Neural progenitor cell (in vitro differentiated cells): ENCODE measurements at regions not wholly inside any gene's neighbourhood (a gene's known extent, or its start where the extent isn't known, plus 50 kb on each side); places are given as distances from the start of the nearest gene placed in this dataset.

Experiments used
- EZH2 ChIP-seq: fragments of 200-600 bp; sonication (generic); IDR thresholded peaks from 2 replicates; pipeline ENCODE4 v1.6.1; 2017; ENCODE audit warnings: antibody characterized with exemption, mild to moderate bottlenecking, moderate library complexity
- EZH2phosphoT487 ChIP-seq: fragments of 200-600 bp; sonication (generic); IDR thresholded peaks from 2 replicates; pipeline ENCODE4 v1.6.1; 2017; ENCODE audit warnings: antibody characterized with exemption
- TF ChIP-seq, protein P1 (sequence below): fragments of 200-600 bp; sonication (generic); IDR thresholded peaks from 2 replicates; pipeline ENCODE4 v1.5.1; 2017; ENCODE audit warnings: antibody characterized with exemption, mild to moderate bottlenecking

GRCh38 chr5:71872311-71872864, 153.3 kb downstream of the CARTPT start:
- TF ChIP-seq EZH2, result no peak
- TF ChIP-seq, protein P1, sequence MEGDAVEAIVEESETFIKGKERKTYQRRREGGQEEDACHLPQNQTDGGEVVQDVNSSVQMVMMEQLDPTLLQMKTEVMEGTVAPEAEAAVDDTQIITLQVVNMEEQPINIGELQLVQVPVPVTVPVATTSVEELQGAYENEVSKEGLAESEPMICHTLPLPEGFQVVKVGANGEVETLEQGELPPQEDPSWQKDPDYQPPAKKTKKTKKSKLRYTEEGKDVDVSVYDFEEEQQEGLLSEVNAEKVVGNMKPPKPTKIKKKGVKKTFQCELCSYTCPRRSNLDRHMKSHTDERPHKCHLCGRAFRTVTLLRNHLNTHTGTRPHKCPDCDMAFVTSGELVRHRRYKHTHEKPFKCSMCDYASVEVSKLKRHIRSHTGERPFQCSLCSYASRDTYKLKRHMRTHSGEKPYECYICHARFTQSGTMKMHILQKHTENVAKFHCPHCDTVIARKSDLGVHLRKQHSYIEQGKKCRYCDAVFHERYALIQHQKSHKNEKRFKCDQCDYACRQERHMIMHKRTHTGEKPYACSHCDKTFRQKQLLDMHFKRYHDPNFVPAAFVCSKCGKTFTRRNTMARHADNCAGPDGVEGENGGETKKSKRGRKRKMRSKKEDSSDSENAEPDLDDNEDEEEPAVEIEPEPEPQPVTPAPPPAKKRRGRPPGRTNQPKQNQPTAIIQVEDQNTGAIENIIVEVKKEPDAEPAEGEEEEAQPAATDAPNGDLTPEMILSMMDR, result no peak
- no peak for TF ChIP-seq EZH2phosphoT487
